Kidney (tissue), 13 donors: ENCODE measurements at regions not wholly inside any gene's neighbourhood (a gene's known extent, or its start where the extent isn't known, plus 50 kb on each side); places are given as distances from the start of the nearest gene placed in this dataset.

Source experiments
- DNase-seq, 5 donors: peaks; one replicate each; pipeline ENCODE4 v3.0.0-alpha.2; 2013 to 2020
- FAIRE-seq: peaks from 2 replicates; lab custom pipeline; 2012; peaks lifted over from hg19 to GRCh38; lab: Jason Lieb, UNC
- H3K27ac ChIP-seq, 2 donors: one replicate each; pipeline ENCODE4 v1.7.0; 2013; ENCODE audit warnings: low read depth in 2 of 2, low read length in 2 of 2, inconsistent platforms in 1 of 2
- H3K27me3 ChIP-seq: one replicate; pipeline ENCODE4 v1.7.1; 2013; ENCODE audit warnings: low read length, inconsistent platforms; ENCODE audit not compliant: control insufficient read depth, insufficient read depth
- H3K36me3 ChIP-seq, 3 donors: one replicate each; pipeline versions ENCODE4 v1.7.0 to v1.7.1; 2013; ENCODE audit warnings: low read length in 3 of 3, control low read depth in 1 of 3, inconsistent platforms in 1 of 3; ENCODE audit not compliant: insufficient read depth in 3 of 3, control insufficient read depth in 2 of 3
- H3K4me1 ChIP-seq, 3 donors: one replicate each; pipeline versions ENCODE4 v1.7.0 to v1.7.1; 2013; ENCODE audit warnings: low read length in 3 of 3, inconsistent platforms in 1 of 3, low read depth in 1 of 3; ENCODE audit not compliant: control insufficient read depth in 2 of 3, insufficient read depth in 2 of 3
- H3K4me3 ChIP-seq, 3 donors: one replicate each; pipeline versions ENCODE4 v1.7.0 to v1.8.1; 2013; ENCODE audit warnings: low read length in 3 of 3, control low read depth in 1 of 3, inconsistent platforms in 1 of 3
- H3K9ac ChIP-seq, 3 donors: one replicate each; pipeline versions ENCODE4 v1.7.0 to v1.7.1; 2013; ENCODE audit warnings: low read length in 3 of 3, control low read depth in 1 of 3, inconsistent platforms in 1 of 3
- H3K9me3 ChIP-seq, 3 donors: one replicate each; pipeline versions ENCODE4 v1.7.0 to v1.7.1; 2013; ENCODE audit warnings: low read length in 3 of 3, control low read depth in 1 of 3, inconsistent platforms in 1 of 3; ENCODE audit not compliant: control insufficient read depth in 2 of 3, insufficient read depth in 1 of 3
- intact Hi-C: fragments of 100-400 bp; cut with DNase I; formaldehyde crosslinking; loops from one replicate; pipeline ENCODE4 v1.11.1; 2022
- TF ChIP-seq, protein P1 (sequence below): IDR thresholded peaks from 3 replicates; pipeline ENCODE4 v1.5.1; 2012; ENCODE audit warnings: mild to moderate bottlenecking, moderate library complexity, borderline replicate concordance; ENCODE audit not compliant: insufficient read depth; ENCODE audit errors: extremely low read depth
- donor health status: control.
- donor health status: control.
- donor health status: control.
- donor health status: control.
- donor health status: control.
- donor health status: DM: yes; HTN: yes; CAD: no.
- donor health status: Normal renal cell carcinoma (clear cell type).

DNA sequence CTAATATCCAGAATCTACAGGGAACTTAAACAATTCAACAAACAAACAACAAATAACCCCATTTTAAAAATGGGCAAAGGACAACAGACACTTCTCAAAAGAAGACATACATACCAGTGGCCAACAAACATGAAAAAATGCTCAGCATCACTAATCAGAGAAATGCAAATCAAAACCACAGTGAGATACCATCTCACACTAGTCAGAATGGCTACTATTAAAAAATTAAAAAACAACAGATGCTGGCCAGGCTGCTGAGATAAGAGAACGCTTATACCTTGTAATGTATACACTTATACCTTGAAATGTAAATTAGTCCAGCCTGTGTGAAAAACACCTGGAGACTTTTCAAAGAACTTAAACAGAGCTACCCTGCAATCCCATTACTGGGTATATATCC is 166.8 kb downstream of the IBTK start:
- FAIRE-seq (no peak), DNase-seq (no peak)
- TF ChIP-seq, protein P1, sequence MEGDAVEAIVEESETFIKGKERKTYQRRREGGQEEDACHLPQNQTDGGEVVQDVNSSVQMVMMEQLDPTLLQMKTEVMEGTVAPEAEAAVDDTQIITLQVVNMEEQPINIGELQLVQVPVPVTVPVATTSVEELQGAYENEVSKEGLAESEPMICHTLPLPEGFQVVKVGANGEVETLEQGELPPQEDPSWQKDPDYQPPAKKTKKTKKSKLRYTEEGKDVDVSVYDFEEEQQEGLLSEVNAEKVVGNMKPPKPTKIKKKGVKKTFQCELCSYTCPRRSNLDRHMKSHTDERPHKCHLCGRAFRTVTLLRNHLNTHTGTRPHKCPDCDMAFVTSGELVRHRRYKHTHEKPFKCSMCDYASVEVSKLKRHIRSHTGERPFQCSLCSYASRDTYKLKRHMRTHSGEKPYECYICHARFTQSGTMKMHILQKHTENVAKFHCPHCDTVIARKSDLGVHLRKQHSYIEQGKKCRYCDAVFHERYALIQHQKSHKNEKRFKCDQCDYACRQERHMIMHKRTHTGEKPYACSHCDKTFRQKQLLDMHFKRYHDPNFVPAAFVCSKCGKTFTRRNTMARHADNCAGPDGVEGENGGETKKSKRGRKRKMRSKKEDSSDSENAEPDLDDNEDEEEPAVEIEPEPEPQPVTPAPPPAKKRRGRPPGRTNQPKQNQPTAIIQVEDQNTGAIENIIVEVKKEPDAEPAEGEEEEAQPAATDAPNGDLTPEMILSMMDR, result no peak
- intact Hi-C loops, result no loop called here
- no peaks in the 10 kb centered on the region for H3K9me3 ChIP-seq
- no peaks in the 10 kb centered on the region for H3K27me3 ChIP-seq
- no peaks in the 10 kb centered on the region for H3K36me3 ChIP-seq
- H3K27ac ChIP-seq, result no peak overlapping the region
- H3K4me3 ChIP-seq, result no peak overlapping the region
- no peak overlapping the region for H3K9ac ChIP-seq
- H3K4me1 ChIP-seq, result no peaks in the 10 kb centered on the region

DNA sequence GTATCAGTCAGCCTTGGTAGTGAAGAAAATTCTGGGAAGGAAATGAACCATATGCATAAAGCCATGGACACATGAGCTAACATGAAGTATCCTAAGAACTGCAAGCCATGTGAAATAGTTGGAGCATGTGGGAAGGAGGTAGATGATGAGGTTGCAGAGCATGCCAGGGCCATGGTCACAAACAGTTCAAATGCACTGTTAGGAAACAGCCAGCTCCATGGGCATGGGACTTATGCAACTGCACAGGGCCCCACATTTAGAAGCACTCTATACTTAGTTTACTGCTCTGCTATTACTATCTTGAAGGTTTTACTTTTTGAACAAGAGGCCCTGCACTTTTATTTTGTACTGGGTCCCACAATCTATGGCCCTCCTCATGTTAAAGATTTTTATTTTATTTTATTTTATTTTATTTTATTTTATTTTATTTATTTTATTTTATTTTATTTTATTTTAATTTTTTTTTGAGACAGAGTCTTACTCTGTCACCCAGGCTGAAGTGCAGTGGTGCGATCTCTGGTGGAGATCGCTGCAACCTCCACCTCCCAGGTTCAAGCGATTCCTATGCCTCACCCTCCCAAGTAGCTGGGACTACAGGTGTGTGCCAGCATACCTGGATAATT is 169.1 kb downstream of the IBTK start:
- no peak overlapping the region for H3K9ac ChIP-seq
- no peak for FAIRE-seq

DNA sequence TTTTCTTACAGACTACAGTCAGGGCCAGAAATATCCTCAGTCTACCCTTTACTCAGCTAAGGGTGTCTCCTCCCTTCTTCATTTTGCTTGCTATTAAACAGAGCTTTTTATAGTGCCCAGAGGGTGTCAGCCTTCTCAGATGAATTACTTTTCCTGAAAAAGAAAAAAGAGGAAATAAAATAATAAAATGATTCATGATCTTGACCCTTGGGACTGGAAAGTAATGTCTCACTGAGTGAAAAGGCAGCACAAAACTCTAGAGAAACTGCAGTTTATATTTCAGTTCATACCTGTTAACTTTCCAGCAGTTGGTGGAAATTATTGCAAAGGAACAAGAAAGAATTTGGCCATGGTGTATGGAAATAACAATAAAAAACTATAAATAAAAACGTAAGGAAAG is 170.6 kb downstream of the IBTK start:
- H3K27ac ChIP-seq, result no peak overlapping the region
- TF ChIP-seq, protein P1, result no peak
- H3K9ac ChIP-seq, result no peak overlapping the region
- H3K36me3 ChIP-seq, result no peaks in the 10 kb centered on the region
- DNase-seq (peak in 1 of 5 donors; percentile 12), FAIRE-seq (no peak)
- no peaks in the 10 kb centered on the region for H3K4me1 ChIP-seq
- intact Hi-C loops, result no loop called here
- no peak overlapping the region for H3K4me3 ChIP-seq
- no peaks in the 10 kb centered on the region for H3K9me3 ChIP-seq
- no peaks in the 10 kb centered on the region for H3K27me3 ChIP-seq

More for the DNA sequence above, 169.1 kb downstream of the IBTK start:
- H3K4me3 ChIP-seq, result no peak overlapping the region
- no peaks in the 10 kb centered on the region for H3K27me3 ChIP-seq
- intact Hi-C loops, result no loop called here
- TF ChIP-seq, protein P1, result no peak
- no peaks in the 10 kb centered on the region for H3K4me1 ChIP-seq
- no peaks in the 10 kb centered on the region for H3K9me3 ChIP-seq
- no peak overlapping the region for H3K27ac ChIP-seq
- H3K36me3 ChIP-seq, result no peaks in the 10 kb centered on the region
- no peak for DNase-seq

- H3K36me3 ChIP-seq, result no peaks in the 10 kb centered on the region
- no peaks in the 10 kb centered on the region for H3K27me3 ChIP-seq
- intact Hi-C loops, result no loop called here
- H3K9ac ChIP-seq, result no peak overlapping the region
- no peaks in the 10 kb centered on the region for H3K9me3 ChIP-seq
- no peak overlapping the region for H3K27ac ChIP-seq
- no peak overlapping the region for H3K4me3 ChIP-seq
- FAIRE-seq, result no peak
- DNase-seq, result no peak
- no peaks in the 10 kb centered on the region for H3K4me1 ChIP-seq
- TF ChIP-seq, protein P1, result no peak
Observed at GRCh38 chr6:82074556-82074955, 173.0 kb downstream of the IBTK start.
